Astrocyte of the spinal cord (primary cell): ENCODE measurements at regions not wholly inside any gene's neighbourhood (a gene's known extent, or its start where the extent isn't known, plus 50 kb on each side); places are given as distances from the start of the nearest gene placed in this dataset.
"Not testable (repeated sequence)": the region's sequence is repeated elsewhere in the genome, so short reads cannot be mapped to it uniquely, and the experiment has no call there.

ENCODE experiments used
- DNase-seq: peaks from one replicate; pipeline ENCODE4 v3.0.0; 2011; ENCODE audit warnings: low read depth, low spot score
- H3K4me3 ChIP-seq: 2 replicates; pipeline ENCODE4 v1.5.1; 2011; ENCODE audit warnings: low read depth, mild to moderate bottlenecking, low read length, moderate library complexity
- in situ Hi-C: cut with HindIII; loops from 2 replicates; pipeline ENCODE4 v1.10.0; 2017; ENCODE audit warnings: low sequenced_read_pairs

DNA sequence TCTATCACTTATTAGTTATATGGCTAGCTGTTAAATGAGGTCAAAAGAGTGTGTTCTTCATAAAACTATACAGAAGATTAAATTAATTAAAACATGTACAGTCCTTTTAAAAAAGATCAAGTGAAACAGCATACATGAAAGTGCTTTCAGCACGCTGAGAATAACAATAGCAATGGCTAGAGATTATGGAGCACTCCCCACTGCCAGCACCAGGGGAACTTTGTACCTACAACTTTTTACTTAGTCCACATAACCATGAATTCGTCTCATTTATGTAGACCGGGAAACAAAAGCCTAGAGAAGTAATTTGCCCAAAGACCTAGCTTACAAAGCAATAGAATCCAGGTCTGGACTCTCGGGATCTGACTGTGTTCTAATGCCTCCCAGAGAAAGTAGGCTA is 136.5 kb upstream of the PLGLB2 start:
- in situ Hi-C loops = not testable (repeated sequence)

GRCh38 chr2:87611956-87612355 is 135.9 kb upstream of the PLGLB2 start:
- DNase-seq, H3K4me3 ChIP-seq, in situ Hi-C loops: not testable (repeated sequence)

More for the DNA sequence above, 136.5 kb upstream of the PLGLB2 start:
- not testable (repeated sequence) for DNase-seq, H3K4me3 ChIP-seq

DNA sequence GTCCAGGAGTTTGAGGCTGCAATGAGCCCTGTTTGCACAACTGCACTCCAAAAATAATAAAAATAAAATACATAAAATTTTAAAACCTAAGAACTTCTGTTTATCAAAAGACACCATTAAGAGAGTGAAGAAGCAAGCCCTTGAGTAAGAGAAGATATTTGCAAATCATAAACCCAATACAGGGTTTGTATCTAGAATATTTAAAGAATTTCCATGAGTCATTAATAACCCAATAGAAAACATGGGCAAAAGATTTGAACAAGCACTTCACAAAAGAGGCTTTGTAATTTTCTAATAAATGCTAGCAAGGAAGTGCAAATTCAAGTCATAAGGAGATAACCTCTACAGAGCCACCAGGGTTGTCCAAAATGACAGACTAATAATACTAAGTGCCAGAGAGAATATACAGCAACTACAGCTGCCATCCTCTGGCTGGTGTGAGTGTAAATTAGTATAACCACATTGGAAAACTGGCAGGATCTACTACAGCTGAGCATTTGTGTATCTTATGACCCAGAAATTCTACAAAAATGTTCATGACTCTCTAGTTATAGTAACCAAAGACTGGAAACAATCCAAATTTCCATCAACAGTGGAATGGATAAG is 133.0 kb upstream of the PLGLB2 start:
- DNase-seq, H3K4me3 ChIP-seq, in situ Hi-C loops: not testable (repeated sequence)

DNA sequence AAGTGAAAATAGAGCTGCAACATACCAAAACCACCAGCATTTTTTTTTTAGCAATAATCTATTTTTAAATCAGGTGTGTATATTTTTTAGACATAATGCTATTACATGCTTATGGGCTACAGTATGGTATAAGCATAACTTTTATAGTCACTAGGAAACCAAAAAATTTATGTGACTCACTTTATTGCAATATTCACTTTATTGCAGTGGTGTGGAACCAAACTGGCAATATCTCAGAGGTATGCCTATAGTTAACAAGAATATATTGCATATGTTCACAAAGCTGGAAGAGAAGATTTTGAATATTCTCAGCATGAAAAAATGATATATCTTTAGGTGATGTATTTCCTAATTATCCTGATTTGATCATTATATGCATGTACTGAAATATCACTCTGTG is 128.8 kb upstream of the PLGLB2 start:
- DNase-seq, in situ Hi-C loops, H3K4me3 ChIP-seq: not testable (repeated sequence)

- DNase-seq, H3K4me3 ChIP-seq, in situ Hi-C loops: not testable (repeated sequence)
Observed at GRCh38 chr2:87621139-87621538, 126.7 kb upstream of the PLGLB2 start.

DNA sequence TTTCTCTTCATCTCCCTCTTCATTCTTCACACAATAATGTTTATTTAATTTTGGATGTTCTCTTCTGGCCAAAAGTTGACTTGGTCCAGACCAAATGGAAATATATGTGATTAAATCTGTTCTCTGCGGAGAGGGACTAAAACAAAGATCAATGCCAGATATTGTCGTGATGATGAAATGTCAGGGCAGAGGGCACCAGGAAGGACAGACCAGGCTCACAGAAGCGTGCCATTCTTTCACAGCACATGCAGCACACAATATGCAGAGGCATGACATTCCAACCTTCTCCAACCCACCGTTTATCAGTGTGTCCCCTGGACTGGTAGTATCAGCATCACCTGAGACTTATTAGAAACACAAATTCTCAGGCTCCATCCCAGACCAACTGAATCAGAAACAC is 125.2 kb upstream of the PLGLB2 start:
- H3K4me3 ChIP-seq, in situ Hi-C loops, DNase-seq: not testable (repeated sequence)

GRCh38 chr2:87629491-87630458 is 118.1 kb upstream of the PLGLB2 start:
- in situ Hi-C loops, H3K4me3 ChIP-seq: not testable (repeated sequence)
- peak; percentile 89 for DNase-seq

DNA sequence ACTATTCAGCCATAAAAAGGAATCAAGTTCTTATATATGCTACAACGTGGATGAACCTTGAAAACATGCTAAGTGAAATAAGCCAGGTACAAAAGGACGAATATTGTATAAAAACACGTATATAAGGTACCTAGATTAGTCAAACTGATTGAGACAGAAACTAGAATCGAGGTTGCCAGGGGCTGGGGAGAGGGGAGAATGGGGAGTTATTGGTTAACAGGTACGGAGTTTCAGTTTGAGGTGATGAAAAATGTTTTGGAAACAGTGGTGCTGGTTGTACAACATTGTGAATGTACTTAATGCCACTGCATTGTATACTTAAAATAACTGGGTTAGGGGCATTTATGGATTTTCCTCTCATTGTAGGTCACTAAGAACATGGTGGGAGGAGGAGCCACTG is 117.0 kb upstream of the PLGLB2 start:
- DNase-seq, in situ Hi-C loops, H3K4me3 ChIP-seq: not testable (repeated sequence)

DNA sequence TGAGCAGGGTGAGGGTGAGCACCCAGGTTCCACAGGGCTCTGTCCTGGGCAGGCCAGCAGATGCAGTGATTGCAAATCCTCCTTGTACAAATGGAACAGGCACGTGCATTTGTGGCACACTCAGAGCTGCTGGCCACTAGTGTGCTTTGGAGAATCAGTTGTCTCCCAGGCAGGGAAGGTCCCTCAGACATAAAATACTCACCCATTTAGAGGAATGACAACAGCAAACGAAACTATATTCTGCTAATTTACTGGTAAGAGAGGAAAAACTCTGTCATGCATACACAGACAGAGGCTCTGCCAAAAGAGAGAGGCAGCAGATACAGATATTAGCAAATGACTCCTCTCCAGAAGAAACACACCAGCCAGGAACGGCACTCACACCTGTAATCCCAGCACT is 116.5 kb upstream of the PLGLB2 start:
- DNase-seq, H3K4me3 ChIP-seq, in situ Hi-C loops: not testable (repeated sequence)

DNA sequence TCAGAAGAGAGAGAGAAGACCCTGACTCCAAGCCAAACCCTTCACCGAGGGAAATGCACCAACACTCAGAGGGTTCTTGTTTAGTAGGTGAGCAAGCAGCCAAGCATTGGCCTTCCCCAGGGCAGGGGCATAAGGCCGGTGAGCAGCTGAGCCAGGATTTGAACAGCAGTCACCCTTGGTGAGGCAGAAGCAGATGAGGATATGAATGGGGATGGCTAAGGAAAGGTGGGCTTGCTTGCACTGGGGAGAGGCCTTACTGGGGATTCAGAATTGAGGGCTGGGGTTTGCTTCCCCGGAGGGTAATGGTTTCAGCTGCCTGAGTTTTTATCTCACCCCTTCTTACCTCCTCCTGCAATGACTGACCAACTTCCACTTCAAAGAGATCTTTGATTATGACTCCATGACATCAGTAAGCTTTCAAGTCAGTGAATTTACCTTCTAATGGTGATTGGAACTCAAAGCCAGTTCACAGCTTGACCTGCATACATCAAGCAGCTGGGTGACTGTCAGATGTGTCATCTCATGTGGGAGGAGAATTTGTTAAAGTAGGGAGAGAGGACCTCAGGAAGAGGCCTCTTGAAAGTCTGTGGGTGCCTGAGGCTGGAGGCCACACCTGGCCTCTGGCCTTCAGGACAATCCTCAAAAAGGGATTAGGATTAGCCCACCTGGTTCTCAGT is 114.5 kb upstream of the PLGLB2 start:
- in situ Hi-C loops, DNase-seq, H3K4me3 ChIP-seq: not testable (repeated sequence)

- DNase-seq, H3K4me3 ChIP-seq, in situ Hi-C loops: not testable (repeated sequence)
Observed at GRCh38 chr2:87634106-87634505, 113.8 kb upstream of the PLGLB2 start.

DNA sequence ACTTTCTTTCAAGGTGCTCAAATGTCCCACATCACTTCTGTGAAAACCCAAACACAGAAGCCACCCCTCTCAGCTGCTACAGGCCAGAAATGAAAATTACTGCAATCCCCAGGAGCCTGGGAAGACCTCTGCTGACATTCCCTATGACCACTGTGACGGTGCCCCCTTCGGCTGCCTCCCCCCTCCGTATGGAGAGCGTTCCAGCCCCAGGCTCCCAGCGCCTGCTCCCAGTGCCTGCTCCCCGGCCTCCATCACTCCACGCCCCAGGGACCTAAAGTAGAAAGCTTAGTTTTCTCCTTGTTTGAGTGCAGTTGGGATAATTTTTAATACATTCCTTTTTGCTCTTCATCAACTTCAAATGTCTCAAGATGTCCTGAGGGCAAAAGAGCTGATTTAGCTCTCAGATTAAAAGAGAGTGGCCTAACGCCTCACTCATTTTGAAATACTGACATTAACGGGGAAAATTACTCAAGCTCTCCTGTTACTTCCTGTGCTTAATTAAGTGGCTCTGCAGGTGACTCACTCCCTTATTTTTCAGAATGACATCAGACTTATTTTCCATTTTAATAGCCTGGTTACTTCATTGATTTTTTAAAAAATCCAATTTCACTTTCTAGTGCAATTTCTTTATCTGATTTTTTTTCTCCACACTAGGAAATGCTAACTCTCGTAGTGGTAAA is 112.8 kb upstream of the PLGLB2 start:
- DNase-seq, in situ Hi-C loops, H3K4me3 ChIP-seq: not testable (repeated sequence)

- H3K4me3 ChIP-seq, DNase-seq, in situ Hi-C loops: not testable (repeated sequence)
Observed at GRCh38 chr2:87636246-87636645, 111.6 kb upstream of the PLGLB2 start.

DNA sequence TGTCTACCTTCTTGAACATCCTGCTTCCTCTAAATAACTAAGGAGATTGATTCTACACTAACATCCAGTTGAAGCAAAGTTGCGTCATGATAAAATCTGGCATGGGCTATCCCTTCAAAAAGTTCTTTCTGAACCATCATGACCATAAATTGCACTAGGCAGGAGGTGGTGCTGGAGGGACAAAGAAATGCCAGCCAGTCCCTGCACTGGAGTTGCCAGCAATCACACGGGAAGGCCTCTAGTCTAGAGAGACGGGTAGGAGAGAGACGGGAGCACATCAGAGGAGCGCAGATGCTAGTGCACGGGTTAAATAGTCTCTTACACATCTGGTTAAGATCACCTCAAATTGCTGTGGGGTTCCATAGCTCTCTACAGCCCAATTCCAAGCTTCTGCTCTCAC is 111.2 kb upstream of the PLGLB2 start:
- H3K4me3 ChIP-seq, DNase-seq, in situ Hi-C loops: not testable (repeated sequence)

GRCh38 chr2:87637249-87637990 is 110.5 kb upstream of the PLGLB2 start:
- H3K4me3 ChIP-seq, in situ Hi-C loops: not testable (repeated sequence)
- DNase-seq = peak; percentile 36

DNA sequence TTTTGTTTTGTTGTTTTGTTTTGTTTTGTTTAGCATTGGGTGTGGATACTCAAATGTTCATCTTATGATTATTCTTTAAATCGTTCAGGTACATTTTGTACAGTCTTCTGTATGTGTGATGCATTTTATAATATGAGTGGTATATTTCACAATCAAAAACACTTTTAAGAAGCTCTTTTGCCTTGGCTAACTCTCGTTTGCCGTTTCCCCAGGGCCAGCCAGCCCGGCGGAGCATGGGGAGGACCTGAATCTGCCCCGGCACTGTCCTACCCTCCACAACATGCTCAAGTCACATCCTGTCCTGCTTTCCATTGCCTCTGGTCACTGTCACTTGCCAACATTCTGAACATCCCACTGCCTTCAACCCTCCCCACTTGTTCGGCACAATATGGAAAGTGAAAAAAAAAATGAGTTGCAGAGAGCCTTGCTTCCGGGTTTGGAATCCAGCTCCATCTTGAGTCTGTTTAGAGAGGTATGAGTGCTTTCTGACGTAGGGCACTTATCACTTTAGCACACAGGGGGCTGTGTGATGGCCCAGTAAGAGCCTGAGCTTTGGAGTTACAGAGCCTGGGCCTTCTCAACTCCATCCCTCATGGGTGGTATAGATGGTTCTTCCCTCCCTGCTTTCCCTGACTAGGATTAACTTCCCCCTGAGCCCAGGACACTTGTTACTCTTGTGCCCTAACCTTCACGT is 109.6 kb upstream of the PLGLB2 start:
- H3K4me3 ChIP-seq, DNase-seq, in situ Hi-C loops: not testable (repeated sequence)
